ENCODE measurements at regions not wholly inside any gene's neighbourhood (a gene's known extent, or its start where the extent isn't known, plus 50 kb on each side); places are given as distances from the start of the nearest gene placed in this dataset. TPM values are rescaled to one million over a fixed set of nuclear protein-coding genes. Genes with fewer than 3 reads are reported as not detected.

- Histone ChIP-seq H4K20me1 (ENCODE audit: insufficient read depth, low read length) (no peaks in the 10 kb centered on the region), H3K27me3 (ENCODE audit: insufficient read depth, low read length) (no peaks in the 10 kb centered on the region), H3K4me1 (ENCODE audit: insufficient read depth, low read length) (no peaks in the 10 kb centered on the region), H3K9me3 (ENCODE audit: low read depth, low read length) (no peaks in the 10 kb centered on the region), H2AFZ (ENCODE audit: low read length) (no peak overlapping the region), H3K4me2 (ENCODE audit: insufficient read depth, low read length) (no peak overlapping the region), H3K79me2 (ENCODE audit: insufficient read depth, low read length) (no peaks in the 10 kb centered on the region), H3K36me3 (ENCODE audit: insufficient read depth, low read length) (no peaks in the 10 kb centered on the region), H3K27ac (ENCODE audit: low read depth, low read length) (no peak overlapping the region), H3K4me3 (ENCODE audit: insufficient read depth, low read length) (no peak overlapping the region)
- no peak for DNase-seq (ENCODE audit: insufficient read length, low spot score, missing footprints)
- no peak for TF ChIP-seq CTCF (IDR thresholded peaks at IDR 0.05; ENCODE audit: extremely low read depth, low read depth, low read length)
These were observed 52.2 kb upstream of the ZC3H15 start for GRCh38 chr2:186433777-186434432.

Small RNA genes in the stretch of these regions (small RNA-seq; reads per million reads assigned to genes)
- gene AC104058.1, result not detected

All from osteoblast (primary cell).